Fibroblast of lung (primary cell): ENCODE measurements at regions not wholly inside any gene's neighbourhood (a gene's known extent, or its start where the extent isn't known, plus 50 kb on each side); places are given as distances from the start of the nearest gene placed in this dataset.
"Not testable (repeated sequence)": the region's sequence is repeated elsewhere in the genome, so short reads cannot be mapped to it uniquely, and the experiment has no call there.

Experiments used
- DNase-seq, 2 donors: peaks; one replicate each; pipeline versions ENCODE4 v3.0.0 to v3.0.0-alpha.2; 2010; ENCODE audit warnings: low read depth in 2 of 2
- H2AFZ ChIP-seq: 2 replicates; pipeline ENCODE4 v1.5.1; 2012; ENCODE audit warnings: low read length, control low read depth, inconsistent platforms
- H3K27ac ChIP-seq: 2 replicates; pipeline ENCODE4 v1.5.1; 2011; ENCODE audit warnings: low read length, control low read depth; ENCODE audit not compliant: insufficient read depth
- H3K27me3 ChIP-seq: 2 replicates; pipeline ENCODE4 v1.5.1; 2011; ENCODE audit warnings: mild to moderate bottlenecking, low read length; ENCODE audit not compliant: control insufficient read depth, insufficient read depth
- H3K36me3 ChIP-seq: 2 replicates; pipeline ENCODE4 v1.5.1; 2011; ENCODE audit warnings: low read length; ENCODE audit not compliant: control insufficient read depth, insufficient read depth
- H3K4me1 ChIP-seq: 2 replicates; pipeline ENCODE4 v1.5.1; 2011; ENCODE audit warnings: low read length; ENCODE audit not compliant: control insufficient read depth, insufficient read depth; ENCODE audit errors: extremely low read depth
- H3K4me2 ChIP-seq: 2 replicates; pipeline ENCODE4 v1.5.1; 2011; ENCODE audit warnings: low read length, control low read depth; ENCODE audit not compliant: insufficient read depth; ENCODE audit errors: extremely low read depth
- H3K4me3 ChIP-seq, 4 experiments: fragments of 200-600 bp in 1 of 4; sonication (generic) in 1 of 4; replicated peaks in 1 of 4; 2 replicates each; pipeline ENCODE4 v1.5.1; 2011 to 2016; ENCODE audit warnings: low read length in 4 of 4, low read depth in 3 of 4, mild to moderate bottlenecking in 3 of 4, control low read depth in 2 of 4, inconsistent platforms in 1 of 4, mixed read lengths in 1 of 4; ENCODE audit not compliant: insufficient read depth in 1 of 4; ENCODE audit errors: control extremely low read depth in 1 of 4
- H3K79me2 ChIP-seq: 2 replicates; pipeline ENCODE4 v1.5.1; 2012; ENCODE audit warnings: mild to moderate bottlenecking, low read length, inconsistent platforms; ENCODE audit not compliant: control insufficient read depth, insufficient read depth
- H3K9ac ChIP-seq: 2 replicates; pipeline ENCODE4 v1.5.1; 2011; ENCODE audit warnings: mild to moderate bottlenecking, low read length, control low read depth; ENCODE audit not compliant: insufficient read depth
- H3K9me3 ChIP-seq: 2 replicates; pipeline ENCODE4 v1.5.1; 2012; ENCODE audit warnings: low read depth, low read length; ENCODE audit not compliant: control insufficient read depth, insufficient read depth
- H4K20me1 ChIP-seq: 2 replicates; pipeline ENCODE4 v1.5.1; 2011; ENCODE audit warnings: low read length; ENCODE audit not compliant: control insufficient read depth, insufficient read depth; ENCODE audit errors: extremely low read depth
- EZH2 ChIP-seq: IDR thresholded peaks from 2 replicates; pipeline ENCODE4 v1.5.1; 2012; ENCODE audit warnings: low read length, control low read depth, mild to moderate bottlenecking; ENCODE audit errors: missing control alignments
- TF ChIP-seq, protein P1 (sequence below), 2 donors: IDR thresholded peaks in 1 of 2; conservative IDR thresholded peaks in 1 of 2; 1 replicate in 1 of 2; 2 replicates in 1 of 2; pipeline ENCODE4 v1.5.1; 2011 to 2012; ENCODE audit warnings: low read length in 2 of 2, control low read depth in 1 of 2, inconsistent platforms in 1 of 2, low read depth in 1 of 2, mild to moderate bottlenecking in 1 of 2

DNA sequence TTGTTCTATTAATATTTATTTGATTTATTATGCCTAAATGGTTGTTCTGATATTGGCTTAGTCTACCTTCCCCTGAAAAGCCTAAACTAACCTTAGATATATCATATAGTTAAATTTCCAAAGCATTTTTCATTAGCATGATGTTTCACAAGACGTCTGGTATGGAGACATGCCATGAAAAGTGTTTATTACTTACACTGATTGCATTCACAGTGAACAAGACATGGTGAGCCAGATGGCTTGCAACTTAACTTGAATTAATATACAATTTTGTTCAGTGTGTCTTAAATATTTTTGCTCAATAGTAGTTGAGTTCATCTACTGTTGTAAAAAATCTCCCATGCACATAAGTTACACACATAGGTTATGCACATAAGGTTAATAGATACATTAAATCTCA is 758.4 kb downstream of the NSUN3 start:
- Histone ChIP-seq H3K9me3 (no peaks in the 10 kb centered on the region), H3K9ac (no peak overlapping the region), H2AFZ (no peak overlapping the region), H3K79me2 (no peaks in the 10 kb centered on the region), H3K4me2 (no peak overlapping the region), H3K4me3 (no peak overlapping the region), H3K4me1 (no peaks in the 10 kb centered on the region), H3K27ac (no peak overlapping the region), H4K20me1 (no peaks in the 10 kb centered on the region), H3K27me3 (no peaks in the 10 kb centered on the region), H3K36me3 (no peaks in the 10 kb centered on the region)
- TF ChIP-seq, protein P1, sequence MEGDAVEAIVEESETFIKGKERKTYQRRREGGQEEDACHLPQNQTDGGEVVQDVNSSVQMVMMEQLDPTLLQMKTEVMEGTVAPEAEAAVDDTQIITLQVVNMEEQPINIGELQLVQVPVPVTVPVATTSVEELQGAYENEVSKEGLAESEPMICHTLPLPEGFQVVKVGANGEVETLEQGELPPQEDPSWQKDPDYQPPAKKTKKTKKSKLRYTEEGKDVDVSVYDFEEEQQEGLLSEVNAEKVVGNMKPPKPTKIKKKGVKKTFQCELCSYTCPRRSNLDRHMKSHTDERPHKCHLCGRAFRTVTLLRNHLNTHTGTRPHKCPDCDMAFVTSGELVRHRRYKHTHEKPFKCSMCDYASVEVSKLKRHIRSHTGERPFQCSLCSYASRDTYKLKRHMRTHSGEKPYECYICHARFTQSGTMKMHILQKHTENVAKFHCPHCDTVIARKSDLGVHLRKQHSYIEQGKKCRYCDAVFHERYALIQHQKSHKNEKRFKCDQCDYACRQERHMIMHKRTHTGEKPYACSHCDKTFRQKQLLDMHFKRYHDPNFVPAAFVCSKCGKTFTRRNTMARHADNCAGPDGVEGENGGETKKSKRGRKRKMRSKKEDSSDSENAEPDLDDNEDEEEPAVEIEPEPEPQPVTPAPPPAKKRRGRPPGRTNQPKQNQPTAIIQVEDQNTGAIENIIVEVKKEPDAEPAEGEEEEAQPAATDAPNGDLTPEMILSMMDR (conservative IDR thresholded peaks at IDR 0.05 in 1 of 2, IDR thresholded peaks at IDR 0.05 in 1 of 2; ENCODE audit: low read depth in 1 of 2, low read length in 2 of 2): no peak
- TF ChIP-seq EZH2: no peak
- DNase-seq: no peak

DNA sequence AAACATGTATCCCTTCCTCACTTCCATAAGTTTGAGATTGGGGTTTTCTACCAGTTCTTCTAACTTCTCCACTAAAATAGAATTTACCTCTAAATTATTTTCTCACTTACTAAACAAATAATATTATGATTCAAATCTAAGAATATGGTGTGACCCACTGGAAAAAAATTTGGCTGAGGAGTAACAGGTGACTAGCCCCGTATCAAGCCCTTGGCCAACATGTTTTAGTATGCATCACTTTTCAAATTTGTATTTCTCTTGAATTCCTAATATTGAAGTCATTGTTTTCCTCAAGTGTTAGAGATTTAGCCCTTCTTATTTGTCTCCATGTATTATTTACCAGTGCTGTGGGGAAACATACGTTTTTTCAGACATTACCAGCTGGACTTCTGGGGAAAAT is 759.4 kb downstream of the NSUN3 start:
- Histone ChIP-seq H3K27ac (no peak overlapping the region), H3K4me3 (no peak overlapping the region), H4K20me1 (no peaks in the 10 kb centered on the region), H3K4me2 (no peak overlapping the region), H3K4me1 (no peaks in the 10 kb centered on the region), H2AFZ (no peak overlapping the region), H3K36me3 (no peaks in the 10 kb centered on the region), H3K27me3 (no peaks in the 10 kb centered on the region), H3K9me3 (no peaks in the 10 kb centered on the region), H3K79me2 (no peaks in the 10 kb centered on the region), H3K9ac (no peak overlapping the region)
- DNase-seq: no peak
- TF ChIP-seq, protein P1 (conservative IDR thresholded peaks at IDR 0.05 in 1 of 2, IDR thresholded peaks at IDR 0.05 in 1 of 2; ENCODE audit: low read depth in 1 of 2, low read length in 2 of 2): no peak
- no peak for TF ChIP-seq EZH2

DNA sequence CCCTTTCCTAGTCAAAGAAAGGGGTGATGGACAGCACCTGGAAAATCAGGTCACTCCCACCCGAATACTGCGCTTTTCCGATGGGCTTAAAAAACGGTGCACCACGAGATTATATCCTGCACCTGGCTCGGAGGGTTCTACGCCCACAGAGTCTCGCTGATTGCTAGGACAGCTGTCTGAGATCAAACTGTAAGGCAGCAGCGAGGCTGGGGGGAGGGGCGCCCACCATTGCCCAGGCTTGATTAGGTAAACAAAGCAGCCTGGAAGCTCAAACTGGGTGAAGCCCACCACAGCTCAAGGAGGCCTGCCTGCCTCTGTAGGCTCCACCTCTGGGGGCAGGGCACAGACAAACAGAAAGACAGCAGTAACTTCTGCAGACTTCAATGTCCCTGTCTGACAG is 783.4 kb downstream of the NSUN3 start:
- not testable (repeated sequence) for H3K9ac ChIP-seq, H3K27ac ChIP-seq, H3K4me1 ChIP-seq, DNase-seq, H3K79me2 ChIP-seq, H3K4me3 ChIP-seq, H3K36me3 ChIP-seq, H4K20me1 ChIP-seq, H3K4me2 ChIP-seq, H3K27me3 ChIP-seq, H3K9me3 ChIP-seq, H2AFZ ChIP-seq

DNA sequence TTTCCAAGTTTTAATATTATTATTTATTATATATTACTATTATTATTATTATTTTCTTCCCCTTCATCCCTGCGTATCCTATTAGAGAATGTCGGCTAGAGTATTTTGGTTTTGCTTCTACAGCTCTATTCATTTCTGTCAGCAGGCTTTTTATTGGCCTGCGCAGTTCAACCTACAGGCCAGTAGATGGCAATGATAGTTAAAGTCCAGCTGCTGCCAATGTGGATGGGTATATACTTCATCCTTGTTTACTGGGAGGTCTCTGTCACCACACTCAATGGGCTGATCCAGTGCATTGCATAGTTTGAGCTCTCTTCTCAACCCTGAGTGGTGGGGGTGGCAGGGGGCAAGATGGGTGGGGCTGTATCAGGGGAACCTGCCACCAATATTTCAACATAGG is 799.8 kb downstream of the NSUN3 start:
- Histone ChIP-seq H4K20me1 (no peaks in the 10 kb centered on the region), H3K9ac (no peak overlapping the region)
- DNase-seq: peak in 1 of 2 donors; percentile 5

More for the DNA sequence above, 799.8 kb downstream of the NSUN3 start:
- Histone ChIP-seq H3K4me1 (no peaks in the 10 kb centered on the region), H3K9me3 (no peaks in the 10 kb centered on the region), H3K27me3 (no peaks in the 10 kb centered on the region), H3K27ac (no peak overlapping the region), H3K4me2 (no peak overlapping the region), H3K79me2 (no peaks in the 10 kb centered on the region), H3K36me3 (no peaks in the 10 kb centered on the region), H3K4me3 (no peak overlapping the region), H2AFZ (no peak overlapping the region)
- TF ChIP-seq, protein P1 (conservative IDR thresholded peaks at IDR 0.05 in 1 of 2, IDR thresholded peaks at IDR 0.05 in 1 of 2; ENCODE audit: low read depth in 1 of 2, low read length in 2 of 2): peak; percentile 33 to 38
- TF ChIP-seq EZH2: no peak
